NCI-H1436 treated with DMSO at 0.1 percent for 48 hours (cell line): ENCODE measurements at regions not wholly inside any gene's neighbourhood (a gene's known extent, or its start where the extent isn't known, plus 50 kb on each side); places are given as distances from the start of the nearest gene placed in this dataset.

Experiments
- DNase-seq: peaks from one replicate; lab custom pipeline; 2025; lab: John Stamatoyannopoulos, UW

- DNase-seq: no peak
These were observed 566.2 kb downstream of the MIAT start for GRCh38 chr22:27223317-27224177.

DNA sequence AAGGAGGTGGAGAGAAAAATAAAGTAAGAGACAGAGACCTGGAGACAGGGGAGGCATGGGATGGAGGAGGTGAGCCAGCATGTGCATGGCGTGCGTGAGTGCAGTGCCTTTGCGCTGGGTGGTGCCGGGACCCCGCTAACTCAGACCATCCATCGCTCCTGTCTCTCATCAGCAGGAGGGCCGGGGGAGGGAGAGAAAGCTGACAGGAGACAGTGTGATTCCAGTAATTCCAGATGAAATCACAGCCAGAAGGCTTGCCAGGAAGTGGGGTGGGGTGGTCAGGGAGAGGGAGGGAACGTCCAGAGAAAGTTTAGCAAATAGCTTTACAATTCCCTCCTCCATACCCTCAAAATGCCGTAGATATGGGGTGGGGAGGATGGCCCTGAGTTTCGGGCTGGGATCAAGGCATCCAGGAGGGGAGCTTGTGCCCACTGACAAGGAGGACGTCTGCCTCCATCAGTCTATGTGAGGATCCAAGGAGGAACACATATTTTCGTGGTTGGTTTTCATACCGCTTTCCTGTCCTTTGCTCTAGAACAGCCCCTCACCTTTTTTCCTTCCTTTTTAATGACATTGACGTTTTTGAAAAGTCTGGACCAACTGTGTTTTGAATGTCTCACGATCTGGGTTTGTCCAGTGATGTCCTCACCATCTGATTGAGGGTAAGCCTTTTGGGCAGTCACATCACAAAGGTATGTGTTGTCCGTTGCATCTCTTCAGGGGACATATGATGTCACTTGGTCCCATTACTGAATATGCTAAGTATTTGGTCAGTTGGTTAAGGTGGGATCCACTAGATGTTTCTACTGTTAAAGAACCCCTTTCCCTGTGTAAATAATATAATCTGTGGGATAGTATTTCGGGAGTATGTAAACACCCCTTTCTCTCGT lies 567.3 kb downstream of the MIAT start:
- no peak for DNase-seq

DNA sequence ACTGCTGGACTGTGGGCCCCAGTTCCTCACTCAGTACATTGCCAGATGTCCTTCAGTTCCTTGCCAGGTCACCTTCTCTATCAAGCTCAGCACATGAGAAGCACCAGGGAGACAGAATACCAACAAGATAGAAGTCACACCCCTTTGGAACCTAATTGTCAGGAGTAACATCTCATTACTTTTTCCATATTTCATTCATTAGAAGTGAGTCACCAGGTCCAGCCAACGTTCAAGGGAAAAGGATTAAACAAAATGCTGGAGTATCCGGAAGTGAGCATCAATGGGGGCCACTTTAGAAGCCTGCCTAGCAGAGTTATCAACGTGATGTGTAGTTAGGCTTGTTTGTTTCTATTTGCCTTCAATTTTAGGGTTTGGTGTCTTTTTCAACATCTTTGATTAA lies 569.3 kb downstream of the MIAT start:
- no peak for DNase-seq

GRCh38 chr22:27228771-27229170 lies 571.4 kb downstream of the MIAT start:
- no peak for DNase-seq

GRCh38 chr22:27230189-27230588 lies 571.4 kb downstream of the MN1 start:
- DNase-seq: no peak

DNA sequence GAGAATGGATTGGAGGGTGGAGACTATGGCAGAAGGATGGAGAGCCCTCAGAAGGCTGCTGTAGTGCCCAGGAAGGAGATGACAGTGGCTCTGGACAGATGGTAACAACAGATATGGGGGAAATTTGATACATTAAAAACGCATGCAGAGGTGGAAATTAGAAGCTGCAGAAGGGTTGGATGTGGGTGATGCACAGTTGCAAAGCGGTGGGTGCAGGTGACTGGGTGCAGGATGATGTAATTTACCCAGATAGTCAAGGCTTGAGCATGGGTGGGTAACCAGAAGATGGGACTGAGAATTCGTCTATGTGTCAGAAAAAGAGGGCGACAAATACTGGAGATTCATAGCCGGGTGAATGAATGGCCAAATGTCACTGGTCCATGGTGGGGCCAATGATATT lies 570.3 kb downstream of the MN1 start:
- DNase-seq: no peak

DNA sequence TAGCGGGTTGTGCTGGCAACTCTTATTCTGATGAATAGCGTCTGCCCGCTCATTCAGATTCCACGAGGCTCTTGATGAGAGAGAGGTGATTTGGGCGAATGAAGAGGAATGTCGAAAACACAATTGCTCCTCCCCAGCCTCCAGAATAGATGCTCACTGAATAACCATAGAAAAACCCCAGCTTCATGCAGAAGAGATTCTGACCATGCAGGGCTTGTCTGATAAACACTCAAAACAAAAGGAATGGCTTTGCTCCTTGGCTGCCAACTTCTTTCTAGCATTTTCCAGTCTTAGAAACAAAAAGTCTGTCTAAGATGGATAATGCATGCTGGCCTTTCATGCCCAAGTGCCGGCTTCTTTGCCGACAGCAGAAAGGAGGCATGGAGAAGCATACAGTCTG lies 569.5 kb downstream of the MN1 start:
- no peak for DNase-seq

GRCh38 chr22:27237080-27237741 lies 564.3 kb downstream of the MN1 start:
- DNase-seq: no peak

GRCh38 chr22:27238935-27239510 lies 562.5 kb downstream of the MN1 start:
- no peak for DNase-seq

GRCh38 chr22:27239520-27239919 lies 562.0 kb downstream of the MN1 start:
- no peak for DNase-seq

GRCh38 chr22:27240298-27241075 lies 561.1 kb downstream of the MN1 start:
- no peak for DNase-seq

- DNase-seq: no peak
These were observed 559.9 kb downstream of the MN1 start for GRCh38 chr22:27241430-27242321.

GRCh38 chr22:27242474-27242873 lies 559.1 kb downstream of the MN1 start:
- no peak for DNase-seq

GRCh38 chr22:27242917-27243589 lies 558.5 kb downstream of the MN1 start:
- DNase-seq: no peak

DNA sequence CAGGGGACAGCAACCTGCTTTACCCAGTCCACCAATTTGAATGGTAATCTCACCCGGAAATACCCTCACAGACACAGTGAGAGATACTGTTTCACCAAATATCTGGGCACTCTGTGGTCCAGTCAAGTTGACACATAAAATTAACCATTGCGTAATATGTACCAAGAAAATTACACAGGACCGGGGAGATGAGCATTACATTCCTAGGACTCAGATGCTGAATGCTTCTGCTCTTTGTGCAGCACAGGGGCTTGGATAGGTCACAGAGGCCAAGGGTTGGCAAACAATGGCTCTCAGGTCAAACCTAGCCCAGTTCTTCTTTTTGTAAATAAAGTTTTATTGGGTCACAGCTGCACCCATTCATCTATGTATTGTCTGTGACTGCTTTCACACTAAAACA lies 557.2 kb downstream of the MN1 start:
- no peak for DNase-seq

GRCh38 chr22:27245056-27245455 lies 556.5 kb downstream of the MN1 start:
- DNase-seq: no peak

GRCh38 chr22:27246558-27246957 lies 555.0 kb downstream of the MN1 start:
- no peak for DNase-seq

- DNase-seq: no peak
These were observed 553.7 kb downstream of the MN1 start for GRCh38 chr22:27247701-27248434.

- no peak for DNase-seq
These were observed 551.1 kb downstream of the MN1 start for GRCh38 chr22:27250418-27250817.
